AG04449 (cell line): ENCODE measurements at regions not wholly inside any gene's neighbourhood (a gene's known extent, or its start where the extent isn't known, plus 50 kb on each side); places are given as distances from the start of the nearest gene placed in this dataset.

Source experiments
- CTCF ChIA-PET: fragments of 350-600 bp; formaldehyde crosslinking; extraction: SDS; loops from one replicate; lab custom pipeline; 2021; ENCODE audit warnings: antibody characterized with exemption; lab: Yijun Ruan, JAX
- POLR2A ChIA-PET: fragments of 400-600, 350-600 bp; formaldehyde crosslinking; extraction: SDS; loops from one replicate; lab custom pipeline; 2020; ENCODE audit warnings: antibody characterized with exemption, inconsistent platforms; lab: Yijun Ruan, JAX
- DNase-seq: peaks from one replicate; pipeline ENCODE4 v3.0.0-alpha.2; 2010; ENCODE audit warnings: low read depth, low spot score
- H3K4me3 ChIP-seq: 2 replicates; pipeline ENCODE4 v1.5.1; 2011; ENCODE audit warnings: low read depth, mild to moderate bottlenecking, control low read depth, low read length
- TF ChIP-seq, protein P1 (sequence below): IDR thresholded peaks from one replicate; pipeline ENCODE4 v1.5.1; 2011; ENCODE audit warnings: mild to moderate bottlenecking, moderate library complexity, low read length, control low read depth, inconsistent platforms; ENCODE audit not compliant: insufficient read depth; ENCODE audit errors: missing control alignments

DNA sequence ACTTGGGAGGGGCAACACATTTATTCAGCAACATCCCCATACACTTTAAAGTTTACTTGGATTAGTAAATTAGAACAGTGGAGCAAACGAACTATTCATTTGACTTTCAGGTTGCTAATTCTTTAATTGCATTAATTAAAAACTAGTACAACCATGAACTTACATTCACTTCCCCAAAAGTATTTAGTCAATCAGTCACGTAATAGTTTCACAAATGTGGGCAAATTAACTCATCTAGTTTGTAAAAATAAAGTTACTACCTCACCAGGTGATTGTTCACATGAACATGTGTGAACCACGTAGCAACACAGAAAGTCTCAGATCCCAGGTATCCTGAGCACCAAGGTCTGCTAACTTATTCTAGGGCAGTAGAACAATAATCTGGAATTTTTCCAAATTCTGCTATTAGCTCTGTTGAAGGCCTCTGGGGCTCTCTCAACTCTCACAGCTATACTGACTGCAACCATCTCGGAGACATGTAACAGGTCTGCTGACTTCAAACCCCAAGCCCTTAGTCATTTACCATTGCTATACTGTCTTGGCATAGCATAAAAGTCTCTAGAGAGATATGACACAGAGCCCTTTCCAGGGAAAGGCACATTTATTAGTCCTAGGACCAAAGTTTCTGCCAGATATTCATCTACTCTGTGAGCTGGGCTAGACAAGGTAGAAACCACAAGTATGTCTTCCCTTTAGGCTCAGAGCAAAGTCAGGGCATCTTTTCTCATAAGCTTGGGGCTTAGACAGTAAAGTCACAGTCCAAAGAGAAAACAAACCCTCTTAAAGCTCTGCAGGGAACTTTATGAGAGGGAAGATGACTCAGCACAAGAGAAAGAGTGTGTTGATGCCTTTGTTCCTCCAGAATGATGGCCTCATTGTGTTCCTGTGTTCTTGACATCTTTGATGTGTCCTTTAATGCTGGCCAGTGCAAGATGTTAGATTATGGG is 50.9 kb upstream of the CCDC28A start:
- POLR2A ChIA-PET, result no interaction called here
- TF ChIP-seq, protein P1, sequence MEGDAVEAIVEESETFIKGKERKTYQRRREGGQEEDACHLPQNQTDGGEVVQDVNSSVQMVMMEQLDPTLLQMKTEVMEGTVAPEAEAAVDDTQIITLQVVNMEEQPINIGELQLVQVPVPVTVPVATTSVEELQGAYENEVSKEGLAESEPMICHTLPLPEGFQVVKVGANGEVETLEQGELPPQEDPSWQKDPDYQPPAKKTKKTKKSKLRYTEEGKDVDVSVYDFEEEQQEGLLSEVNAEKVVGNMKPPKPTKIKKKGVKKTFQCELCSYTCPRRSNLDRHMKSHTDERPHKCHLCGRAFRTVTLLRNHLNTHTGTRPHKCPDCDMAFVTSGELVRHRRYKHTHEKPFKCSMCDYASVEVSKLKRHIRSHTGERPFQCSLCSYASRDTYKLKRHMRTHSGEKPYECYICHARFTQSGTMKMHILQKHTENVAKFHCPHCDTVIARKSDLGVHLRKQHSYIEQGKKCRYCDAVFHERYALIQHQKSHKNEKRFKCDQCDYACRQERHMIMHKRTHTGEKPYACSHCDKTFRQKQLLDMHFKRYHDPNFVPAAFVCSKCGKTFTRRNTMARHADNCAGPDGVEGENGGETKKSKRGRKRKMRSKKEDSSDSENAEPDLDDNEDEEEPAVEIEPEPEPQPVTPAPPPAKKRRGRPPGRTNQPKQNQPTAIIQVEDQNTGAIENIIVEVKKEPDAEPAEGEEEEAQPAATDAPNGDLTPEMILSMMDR, result no peak
- no peak overlapping the region for H3K4me3 ChIP-seq
- CTCF ChIA-PET, result interaction anchor here (0.8 to 1.0 kb wide), 2 partner anchors 30 to 44 kb away, joined by 3 read pairs; no protein-coding TSS in a partner anchor
- DNase-seq, result peak; percentile 16
